H1 (cell line): ENCODE measurements at regions not wholly inside any gene's neighbourhood (a gene's known extent, or its start where the extent isn't known, plus 50 kb on each side); places are given as distances from the start of the nearest gene placed in this dataset.

Experiments
- CEBPB ChIP-seq: IDR thresholded peaks from 2 replicates; pipeline ENCODE4 v1.6.1; 2012; ENCODE audit warnings: low read depth, low read length
- GTF2F1 ChIP-seq: IDR thresholded peaks from 2 replicates; pipeline ENCODE4 v1.6.1; 2012; ENCODE audit warnings: low read depth, low read length, improper control_type of control experiment, borderline replicate concordance
- JUND ChIP-seq: IDR thresholded peaks from 2 replicates; pipeline ENCODE4 v1.6.1; 2011; ENCODE audit warnings: mild to moderate bottlenecking, improper control_type of control experiment, low read length
- POLR2AphosphoS5 ChIP-seq: IDR thresholded peaks from 2 replicates; pipeline ENCODE4 v1.6.1; 2011; ENCODE audit warnings: low read depth, low read length
- SIX5 ChIP-seq: IDR thresholded peaks from 2 replicates; pipeline ENCODE4 v1.6.1; 2011; ENCODE audit warnings: mild to moderate bottlenecking, low read depth, low read length
- SP1 ChIP-seq: IDR thresholded peaks from 2 replicates; pipeline ENCODE4 v1.6.1; 2011; ENCODE audit warnings: low read depth, low read length
- TF ChIP-seq, protein P1 (sequence below): fragments of 300-600 bp; sonication (generic); IDR thresholded peaks from 2 replicates; pipeline ENCODE4 v1.7.1; 2012; ENCODE audit warnings: low read length, moderate library complexity, mild to moderate bottlenecking, inconsistent platforms; ENCODE audit not compliant: insufficient replicate concordance
- TF ChIP-seq, protein P2 (sequence below): IDR thresholded peaks from 2 replicates; pipeline ENCODE4 v1.6.1; 2012; ENCODE audit warnings: low read length, inconsistent platforms

GRCh38 chr1:38781872-38782617 is 77.5 kb downstream of the RRAGC start (continued):
- TF ChIP-seq, protein P1, sequence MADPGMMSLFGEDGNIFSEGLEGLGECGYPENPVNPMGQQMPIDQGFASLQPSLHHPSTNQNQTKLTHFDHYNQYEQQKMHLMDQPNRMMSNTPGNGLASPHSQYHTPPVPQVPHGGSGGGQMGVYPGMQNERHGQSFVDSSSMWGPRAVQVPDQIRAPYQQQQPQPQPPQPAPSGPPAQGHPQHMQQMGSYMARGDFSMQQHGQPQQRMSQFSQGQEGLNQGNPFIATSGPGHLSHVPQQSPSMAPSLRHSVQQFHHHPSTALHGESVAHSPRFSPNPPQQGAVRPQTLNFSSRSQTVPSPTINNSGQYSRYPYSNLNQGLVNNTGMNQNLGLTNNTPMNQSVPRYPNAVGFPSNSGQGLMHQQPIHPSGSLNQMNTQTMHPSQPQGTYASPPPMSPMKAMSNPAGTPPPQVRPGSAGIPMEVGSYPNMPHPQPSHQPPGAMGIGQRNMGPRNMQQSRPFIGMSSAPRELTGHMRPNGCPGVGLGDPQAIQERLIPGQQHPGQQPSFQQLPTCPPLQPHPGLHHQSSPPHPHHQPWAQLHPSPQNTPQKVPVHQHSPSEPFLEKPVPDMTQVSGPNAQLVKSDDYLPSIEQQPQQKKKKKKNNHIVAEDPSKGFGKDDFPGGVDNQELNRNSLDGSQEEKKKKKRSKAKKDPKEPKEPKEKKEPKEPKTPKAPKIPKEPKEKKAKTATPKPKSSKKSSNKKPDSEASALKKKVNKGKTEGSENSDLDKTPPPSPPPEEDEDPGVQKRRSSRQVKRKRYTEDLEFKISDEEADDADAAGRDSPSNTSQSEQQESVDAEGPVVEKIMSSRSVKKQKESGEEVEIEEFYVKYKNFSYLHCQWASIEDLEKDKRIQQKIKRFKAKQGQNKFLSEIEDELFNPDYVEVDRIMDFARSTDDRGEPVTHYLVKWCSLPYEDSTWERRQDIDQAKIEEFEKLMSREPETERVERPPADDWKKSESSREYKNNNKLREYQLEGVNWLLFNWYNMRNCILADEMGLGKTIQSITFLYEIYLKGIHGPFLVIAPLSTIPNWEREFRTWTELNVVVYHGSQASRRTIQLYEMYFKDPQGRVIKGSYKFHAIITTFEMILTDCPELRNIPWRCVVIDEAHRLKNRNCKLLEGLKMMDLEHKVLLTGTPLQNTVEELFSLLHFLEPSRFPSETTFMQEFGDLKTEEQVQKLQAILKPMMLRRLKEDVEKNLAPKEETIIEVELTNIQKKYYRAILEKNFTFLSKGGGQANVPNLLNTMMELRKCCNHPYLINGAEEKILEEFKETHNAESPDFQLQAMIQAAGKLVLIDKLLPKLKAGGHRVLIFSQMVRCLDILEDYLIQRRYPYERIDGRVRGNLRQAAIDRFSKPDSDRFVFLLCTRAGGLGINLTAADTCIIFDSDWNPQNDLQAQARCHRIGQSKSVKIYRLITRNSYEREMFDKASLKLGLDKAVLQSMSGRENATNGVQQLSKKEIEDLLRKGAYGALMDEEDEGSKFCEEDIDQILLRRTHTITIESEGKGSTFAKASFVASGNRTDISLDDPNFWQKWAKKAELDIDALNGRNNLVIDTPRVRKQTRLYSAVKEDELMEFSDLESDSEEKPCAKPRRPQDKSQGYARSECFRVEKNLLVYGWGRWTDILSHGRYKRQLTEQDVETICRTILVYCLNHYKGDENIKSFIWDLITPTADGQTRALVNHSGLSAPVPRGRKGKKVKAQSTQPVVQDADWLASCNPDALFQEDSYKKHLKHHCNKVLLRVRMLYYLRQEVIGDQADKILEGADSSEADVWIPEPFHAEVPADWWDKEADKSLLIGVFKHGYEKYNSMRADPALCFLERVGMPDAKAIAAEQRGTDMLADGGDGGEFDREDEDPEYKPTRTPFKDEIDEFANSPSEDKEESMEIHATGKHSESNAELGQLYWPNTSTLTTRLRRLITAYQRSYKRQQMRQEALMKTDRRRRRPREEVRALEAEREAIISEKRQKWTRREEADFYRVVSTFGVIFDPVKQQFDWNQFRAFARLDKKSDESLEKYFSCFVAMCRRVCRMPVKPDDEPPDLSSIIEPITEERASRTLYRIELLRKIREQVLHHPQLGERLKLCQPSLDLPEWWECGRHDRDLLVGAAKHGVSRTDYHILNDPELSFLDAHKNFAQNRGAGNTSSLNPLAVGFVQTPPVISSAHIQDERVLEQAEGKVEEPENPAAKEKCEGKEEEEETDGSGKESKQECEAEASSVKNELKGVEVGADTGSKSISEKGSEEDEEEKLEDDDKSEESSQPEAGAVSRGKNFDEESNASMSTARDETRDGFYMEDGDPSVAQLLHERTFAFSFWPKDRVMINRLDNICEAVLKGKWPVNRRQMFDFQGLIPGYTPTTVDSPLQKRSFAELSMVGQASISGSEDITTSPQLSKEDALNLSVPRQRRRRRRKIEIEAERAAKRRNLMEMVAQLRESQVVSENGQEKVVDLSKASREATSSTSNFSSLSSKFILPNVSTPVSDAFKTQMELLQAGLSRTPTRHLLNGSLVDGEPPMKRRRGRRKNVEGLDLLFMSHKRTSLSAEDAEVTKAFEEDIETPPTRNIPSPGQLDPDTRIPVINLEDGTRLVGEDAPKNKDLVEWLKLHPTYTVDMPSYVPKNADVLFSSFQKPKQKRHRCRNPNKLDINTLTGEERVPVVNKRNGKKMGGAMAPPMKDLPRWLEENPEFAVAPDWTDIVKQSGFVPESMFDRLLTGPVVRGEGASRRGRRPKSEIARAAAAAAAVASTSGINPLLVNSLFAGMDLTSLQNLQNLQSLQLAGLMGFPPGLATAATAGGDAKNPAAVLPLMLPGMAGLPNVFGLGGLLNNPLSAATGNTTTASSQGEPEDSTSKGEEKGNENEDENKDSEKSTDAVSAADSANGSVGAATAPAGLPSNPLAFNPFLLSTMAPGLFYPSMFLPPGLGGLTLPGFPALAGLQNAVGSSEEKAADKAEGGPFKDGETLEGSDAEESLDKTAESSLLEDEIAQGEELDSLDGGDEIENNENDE: no peak
- TF ChIP-seq GTF2F1 (no peak), POLR2AphosphoS5 (no peak), JUND (no peak), SP1 (no peak), SIX5 (no peak), CEBPB (no peak)
- TF ChIP-seq, protein P2, sequence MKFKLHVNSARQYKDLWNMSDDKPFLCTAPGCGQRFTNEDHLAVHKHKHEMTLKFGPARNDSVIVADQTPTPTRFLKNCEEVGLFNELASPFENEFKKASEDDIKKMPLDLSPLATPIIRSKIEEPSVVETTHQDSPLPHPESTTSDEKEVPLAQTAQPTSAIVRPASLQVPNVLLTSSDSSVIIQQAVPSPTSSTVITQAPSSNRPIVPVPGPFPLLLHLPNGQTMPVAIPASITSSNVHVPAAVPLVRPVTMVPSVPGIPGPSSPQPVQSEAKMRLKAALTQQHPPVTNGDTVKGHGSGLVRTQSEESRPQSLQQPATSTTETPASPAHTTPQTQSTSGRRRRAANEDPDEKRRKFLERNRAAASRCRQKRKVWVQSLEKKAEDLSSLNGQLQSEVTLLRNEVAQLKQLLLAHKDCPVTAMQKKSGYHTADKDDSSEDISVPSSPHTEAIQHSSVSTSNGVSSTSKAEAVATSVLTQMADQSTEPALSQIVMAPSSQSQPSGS: no peak
